GM12873 (cell line): ENCODE measurements at regions not wholly inside any gene's neighbourhood (a gene's known extent, or its start where the extent isn't known, plus 50 kb on each side); places are given as distances from the start of the nearest gene placed in this dataset.

Experiments used
- TF ChIP-seq, protein P1 (sequence below): IDR thresholded peaks from 2 replicates; pipeline ENCODE4 v1.5.1; 2012; ENCODE audit warnings: low read depth, mild to moderate bottlenecking, moderate library complexity, low read length, control low read depth; ENCODE audit not compliant: insufficient read depth; ENCODE audit errors: missing control alignments

DNA sequence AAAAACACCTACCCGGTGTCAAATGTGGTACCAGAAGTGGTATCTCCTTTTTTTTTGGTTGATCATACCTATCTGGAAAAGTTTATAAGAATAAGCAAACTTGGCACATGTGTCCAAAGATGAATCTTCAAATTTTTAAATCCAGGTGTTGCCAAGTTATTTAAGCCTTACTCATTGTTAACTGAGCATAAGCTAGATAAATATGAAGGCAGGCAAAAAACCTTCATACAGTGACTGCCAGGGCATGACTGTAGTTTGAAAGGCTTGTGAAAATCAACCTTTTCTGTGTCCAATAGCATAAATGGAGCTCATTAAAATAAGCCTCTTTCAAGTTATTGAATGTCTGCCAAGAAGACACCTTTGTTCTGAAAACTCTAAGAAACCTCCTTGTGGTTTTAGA, 699.2 kb downstream of the DOK5 start:
- TF ChIP-seq, protein P1, sequence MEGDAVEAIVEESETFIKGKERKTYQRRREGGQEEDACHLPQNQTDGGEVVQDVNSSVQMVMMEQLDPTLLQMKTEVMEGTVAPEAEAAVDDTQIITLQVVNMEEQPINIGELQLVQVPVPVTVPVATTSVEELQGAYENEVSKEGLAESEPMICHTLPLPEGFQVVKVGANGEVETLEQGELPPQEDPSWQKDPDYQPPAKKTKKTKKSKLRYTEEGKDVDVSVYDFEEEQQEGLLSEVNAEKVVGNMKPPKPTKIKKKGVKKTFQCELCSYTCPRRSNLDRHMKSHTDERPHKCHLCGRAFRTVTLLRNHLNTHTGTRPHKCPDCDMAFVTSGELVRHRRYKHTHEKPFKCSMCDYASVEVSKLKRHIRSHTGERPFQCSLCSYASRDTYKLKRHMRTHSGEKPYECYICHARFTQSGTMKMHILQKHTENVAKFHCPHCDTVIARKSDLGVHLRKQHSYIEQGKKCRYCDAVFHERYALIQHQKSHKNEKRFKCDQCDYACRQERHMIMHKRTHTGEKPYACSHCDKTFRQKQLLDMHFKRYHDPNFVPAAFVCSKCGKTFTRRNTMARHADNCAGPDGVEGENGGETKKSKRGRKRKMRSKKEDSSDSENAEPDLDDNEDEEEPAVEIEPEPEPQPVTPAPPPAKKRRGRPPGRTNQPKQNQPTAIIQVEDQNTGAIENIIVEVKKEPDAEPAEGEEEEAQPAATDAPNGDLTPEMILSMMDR: no peak

DNA sequence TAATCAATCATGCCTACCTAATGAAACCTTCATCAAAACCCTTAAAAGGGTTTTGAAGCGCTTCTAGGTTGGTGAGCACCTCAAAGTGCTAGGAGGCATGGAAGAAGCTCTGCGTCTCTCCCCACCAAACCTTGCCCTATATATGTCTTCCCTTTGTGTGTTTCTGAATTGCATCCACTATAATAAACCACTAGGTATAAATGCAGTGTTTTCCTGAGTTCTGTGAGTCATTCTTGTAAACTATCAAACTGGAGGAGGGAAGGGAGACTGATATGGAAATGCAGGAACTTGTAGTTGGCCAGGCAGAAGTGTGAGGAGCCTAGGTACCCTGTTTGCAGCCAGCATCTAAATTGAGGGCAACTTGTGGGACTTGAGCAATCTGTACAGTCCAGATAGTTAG, 698.8 kb downstream of the DOK5 start:
- TF ChIP-seq, protein P1: no peak

DNA sequence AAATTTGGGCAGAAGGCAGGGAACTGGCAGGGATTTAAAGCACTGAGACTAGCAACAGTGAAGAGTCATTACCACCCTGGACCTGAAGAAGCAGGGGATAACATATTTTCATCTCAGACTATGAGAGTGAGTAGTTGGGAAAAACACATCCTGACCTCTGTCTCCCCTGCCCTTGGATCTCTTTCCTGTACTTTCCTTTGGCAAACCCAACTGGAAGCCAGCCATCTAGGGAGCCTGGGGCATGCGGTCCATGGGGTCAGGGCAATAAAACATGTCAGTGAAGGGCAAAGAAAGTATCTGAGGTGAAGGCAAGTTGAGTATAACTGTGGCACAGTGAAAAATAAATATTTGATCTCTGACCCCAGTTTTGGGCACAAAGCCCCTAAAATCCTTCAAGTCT, 698.2 kb downstream of the DOK5 start:
- TF ChIP-seq, protein P1: no peak

DNA sequence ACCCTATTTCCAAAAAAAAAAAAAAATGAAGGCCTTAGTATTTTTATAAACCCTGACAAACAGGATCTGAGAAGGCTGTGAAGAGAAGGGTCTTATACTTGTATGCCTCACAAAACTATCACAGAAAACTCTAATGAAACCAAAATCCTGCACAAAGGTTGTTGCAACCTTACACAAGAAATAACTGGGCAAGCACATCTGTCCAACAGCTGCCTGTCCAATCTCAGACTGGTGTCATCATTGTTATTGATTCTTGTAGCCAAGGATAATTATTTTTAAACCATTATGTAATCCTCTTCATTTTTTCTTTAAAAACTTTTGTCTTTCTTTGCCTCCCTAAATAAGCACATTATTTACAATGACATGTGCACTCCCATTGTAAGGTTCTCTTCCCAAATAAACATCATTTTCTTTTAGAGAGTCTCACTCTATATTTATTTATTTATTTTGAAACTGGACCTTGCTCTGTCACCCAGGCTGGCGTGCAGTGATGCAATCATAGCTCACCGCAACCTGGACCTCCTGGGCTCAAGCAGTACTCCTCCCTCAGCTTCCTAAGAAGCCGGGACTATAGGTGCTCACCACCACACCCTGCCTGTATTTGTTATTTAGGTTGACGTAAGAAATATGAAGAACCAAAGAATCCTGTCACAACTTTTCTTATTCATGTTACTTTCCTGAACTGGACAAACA, 697.1 kb downstream of the DOK5 start:
- TF ChIP-seq, protein P1: no peak

DNA sequence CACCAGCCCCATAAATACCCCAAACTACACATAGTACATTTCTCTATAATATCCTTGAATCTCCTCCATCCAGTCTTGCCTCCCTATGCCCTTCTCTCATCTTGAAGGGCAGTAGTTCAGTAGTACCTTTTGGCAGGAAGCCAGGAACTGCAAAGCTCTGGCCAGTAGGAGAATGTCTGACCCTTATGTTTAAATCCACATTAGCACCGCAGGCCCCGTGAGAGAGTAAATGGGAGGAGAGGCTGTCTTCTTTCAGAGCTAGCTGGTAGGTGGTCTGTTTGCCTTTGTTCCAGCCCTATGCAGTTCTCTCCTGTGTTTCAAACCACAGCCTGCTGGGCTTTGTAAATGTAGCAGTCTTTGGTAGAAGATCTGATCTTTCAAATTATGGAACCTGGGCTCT, 690.7 kb downstream of the DOK5 start:
- TF ChIP-seq, protein P1: no peak

DNA sequence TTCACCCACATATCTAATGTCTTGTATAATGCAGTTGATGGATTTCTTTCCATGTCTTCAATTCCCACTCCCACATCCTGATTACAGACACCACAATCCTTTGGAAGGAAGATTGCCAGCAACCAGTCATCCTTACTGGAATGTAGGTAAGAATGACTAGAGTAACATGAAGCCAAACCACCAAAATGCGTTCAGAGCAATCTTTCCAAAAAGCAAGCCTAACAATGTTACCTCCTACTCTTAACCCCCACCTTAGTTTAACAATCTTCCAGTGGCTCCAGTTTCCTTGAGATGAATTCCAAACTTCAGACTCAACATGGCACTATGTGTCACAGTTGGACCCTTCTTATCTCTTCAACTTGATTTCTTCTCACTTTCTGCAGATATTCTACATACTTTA, 685.6 kb downstream of the DOK5 start:
- TF ChIP-seq, protein P1: no peak

DNA sequence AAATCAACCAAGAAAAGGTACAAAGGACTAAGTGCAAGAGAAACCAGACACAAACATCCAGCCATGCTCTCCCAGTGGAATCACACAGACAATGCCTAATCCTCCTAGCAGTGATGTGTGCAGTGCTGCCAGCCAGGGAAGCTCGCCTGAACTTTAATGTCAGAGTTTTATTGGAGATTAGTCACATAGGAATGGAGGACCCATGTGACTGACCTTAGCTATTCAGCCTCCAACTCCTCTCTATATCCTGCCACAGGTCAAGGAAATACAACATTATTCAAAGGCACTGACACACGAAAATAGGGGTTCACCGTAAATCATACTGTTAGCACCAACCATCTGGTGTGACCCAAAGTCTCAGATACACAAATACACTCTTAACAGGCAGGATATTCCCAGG, 684.6 kb downstream of the DOK5 start:
- TF ChIP-seq, protein P1: no peak

DNA sequence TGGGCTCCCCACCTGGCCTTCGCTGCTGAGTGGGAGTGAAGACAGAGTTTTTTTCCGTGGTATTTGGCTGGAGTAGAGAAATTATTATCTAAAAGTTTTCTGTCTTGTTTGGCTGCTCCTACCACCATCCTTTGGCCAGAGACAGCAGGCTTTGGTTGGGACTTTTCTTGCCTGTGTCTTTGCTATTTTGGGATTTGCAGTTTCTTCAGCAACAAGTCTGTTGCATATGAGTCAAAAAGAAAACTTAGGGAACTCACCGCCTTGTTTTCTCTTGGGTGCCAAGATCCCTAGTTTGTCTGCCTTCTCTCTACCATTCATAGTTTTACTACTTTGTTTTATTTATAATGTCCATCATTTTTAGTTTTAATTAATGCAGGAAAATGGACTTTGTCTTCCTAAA, 683.8 kb downstream of the DOK5 start:
- TF ChIP-seq, protein P1: no peak
